H9 (cell line): ENCODE measurements at regions not wholly inside any gene's neighbourhood (a gene's known extent, or its start where the extent isn't known, plus 50 kb on each side); places are given as distances from the start of the nearest gene placed in this dataset.

Experiments
- DNase-seq: peaks from one replicate; pipeline ENCODE4 v3.0.0-alpha.2; 2017
- H2AFZ ChIP-seq: one replicate; pipeline ENCODE4 v1.6.1; 2013; ENCODE audit warnings: mild to moderate bottlenecking, low read length, control low read depth, moderate library complexity
- H2AK5ac ChIP-seq: 2 replicates; pipeline ENCODE4 v1.6.1; 2013; ENCODE audit warnings: low read length, control low read depth, mixed read lengths; ENCODE audit not compliant: insufficient read length
- H2BK120ac ChIP-seq: one replicate; pipeline ENCODE4 v1.6.1; 2013; ENCODE audit warnings: low read depth, mild to moderate bottlenecking, low read length, control low read depth, inconsistent platforms; ENCODE audit not compliant: poor library complexity, severe bottlenecking
- H2BK12ac ChIP-seq: 2 replicates; pipeline ENCODE4 v1.6.1; 2013; ENCODE audit warnings: low read length, control low read depth, mixed read lengths, low read depth; ENCODE audit not compliant: insufficient read length
- H2BK15ac ChIP-seq: 2 replicates; pipeline ENCODE4 v1.6.1; 2013; ENCODE audit warnings: low read depth, low read length, control low read depth
- H2BK20ac ChIP-seq: one replicate; pipeline ENCODE4 v1.6.1; 2013; ENCODE audit warnings: low read depth, mild to moderate bottlenecking, low read length, control low read depth, inconsistent platforms; ENCODE audit not compliant: poor library complexity, severe bottlenecking
- H2BK5ac ChIP-seq: 2 replicates; pipeline ENCODE4 v1.6.1; 2013; ENCODE audit warnings: low read length, control low read depth, mixed read lengths; ENCODE audit not compliant: insufficient read length
- H3K14ac ChIP-seq: 2 replicates; pipeline ENCODE4 v1.6.1; 2013; ENCODE audit warnings: low read length, control low read depth; ENCODE audit not compliant: insufficient read depth
- H3K18ac ChIP-seq: 2 replicates; pipeline ENCODE4 v1.6.1; 2013; ENCODE audit warnings: low read depth, mild to moderate bottlenecking, mixed read lengths, low read length, control low read depth; ENCODE audit not compliant: insufficient read length
- H3K23ac ChIP-seq: 2 replicates; pipeline ENCODE4 v1.6.1; 2013; ENCODE audit warnings: low read length, control low read depth, mixed read lengths, low read depth; ENCODE audit not compliant: insufficient read length
- H3K23me2 ChIP-seq: 2 replicates; pipeline ENCODE4 v1.6.1; 2013; ENCODE audit warnings: low read depth, mild to moderate bottlenecking, mixed read lengths, low read length, control low read depth; ENCODE audit not compliant: insufficient read length, poor library complexity, severe bottlenecking
- H3K27ac ChIP-seq: 2 replicates; pipeline ENCODE4 v1.5.1; 2013; ENCODE audit warnings: low read length, control low read depth, mixed read lengths, low read depth; ENCODE audit not compliant: insufficient read length
- H3K27me3 ChIP-seq: 2 replicates; pipeline ENCODE4 v1.6.1; 2013; ENCODE audit warnings: low read length, control low read depth, inconsistent platforms; ENCODE audit not compliant: insufficient read depth
- H3K4ac ChIP-seq: 2 replicates; pipeline ENCODE4 v1.6.1; 2013; ENCODE audit warnings: low read depth, mild to moderate bottlenecking, control low read depth, inconsistent platforms, low read length, moderate library complexity
- H3K4me1 ChIP-seq: 2 replicates; pipeline ENCODE4 v1.6.1; 2013; ENCODE audit warnings: low read length, control low read depth, inconsistent platforms; ENCODE audit not compliant: insufficient read depth
- H3K4me2 ChIP-seq: 2 replicates; pipeline ENCODE4 v1.6.1; 2013; ENCODE audit warnings: low read length, control low read depth, mixed read lengths; ENCODE audit not compliant: insufficient read length, insufficient read depth
- H3K56ac ChIP-seq: 2 replicates; pipeline ENCODE4 v1.6.1; 2013; ENCODE audit warnings: low read depth, mild to moderate bottlenecking, mixed read lengths, low read length, control low read depth; ENCODE audit not compliant: insufficient read length
- H3K79me1 ChIP-seq: 2 replicates; pipeline ENCODE4 v1.6.1; 2013; ENCODE audit warnings: low read depth, mild to moderate bottlenecking, moderate library complexity, low read length, control low read depth, inconsistent platforms; ENCODE audit not compliant: insufficient read depth, poor library complexity, severe bottlenecking
- H3K79me2 ChIP-seq: 2 replicates; pipeline ENCODE4 v1.6.1; 2013; ENCODE audit warnings: low read length, control low read depth, inconsistent platforms; ENCODE audit not compliant: insufficient read depth
- H3K9ac ChIP-seq: 2 replicates; pipeline ENCODE4 v1.6.1; 2013; ENCODE audit warnings: low read length, control low read depth, mixed read lengths; ENCODE audit not compliant: insufficient read length; ENCODE audit errors: extremely low read depth
- H3K9me3 ChIP-seq: one replicate; pipeline ENCODE4 v1.6.1; 2013; ENCODE audit warnings: low read depth, low read length, inconsistent platforms; ENCODE audit not compliant: control insufficient read depth
- H3T11ph ChIP-seq: one replicate; pipeline ENCODE4 v1.6.1; 2013; ENCODE audit warnings: mild to moderate bottlenecking, low read length, control low read depth, inconsistent platforms
- H4K20me1 ChIP-seq: one replicate; pipeline ENCODE4 v1.6.1; 2013; ENCODE audit not compliant: control insufficient read depth, insufficient read length, insufficient read depth
- H4K5ac ChIP-seq: 2 replicates; pipeline ENCODE4 v1.6.1; 2013; ENCODE audit warnings: low read depth, mild to moderate bottlenecking, mixed read lengths, low read length, control low read depth; ENCODE audit not compliant: insufficient read length
- H4K8ac ChIP-seq: replicated peaks from 2 replicates; pipeline ENCODE4 v1.6.1; 2013; ENCODE audit warnings: low read length, control low read depth, mixed read lengths, low read depth; ENCODE audit not compliant: insufficient read length
- H4K91ac ChIP-seq: 2 replicates; pipeline ENCODE4 v1.6.1; 2013; ENCODE audit warnings: low read depth, mild to moderate bottlenecking, moderate library complexity, mixed read lengths, low read length, control low read depth; ENCODE audit not compliant: insufficient read length
- H3K27ac Mint-ChIP-seq, 3 experiments: 2 replicates in 2 of 3; 3 replicates in 1 of 3; pipeline ENCODE4 v1.8.0; 2020 to 2021; ENCODE audit warnings: mixed read lengths in 3 of 3, mild to moderate bottlenecking in 1 of 3, moderate library complexity in 1 of 3
- H3K27me3 Mint-ChIP-seq: 2 replicates; pipeline ENCODE4 v1.8.0; 2021; ENCODE audit warnings: low read depth, mild to moderate bottlenecking, moderate library complexity, mixed read lengths
- H3K36me3 Mint-ChIP-seq, 3 experiments: 2 replicates in 2 of 3; 3 replicates in 1 of 3; pipeline ENCODE4 v1.8.0; 2020 to 2021; ENCODE audit warnings: low read depth in 3 of 3, mixed read lengths in 3 of 3; ENCODE audit not compliant: insufficient read depth in 1 of 3
- H3K4me1 Mint-ChIP-seq, 2 experiments: 2 replicates each; pipeline ENCODE4 v1.8.0; 2020; ENCODE audit warnings: mixed read lengths in 2 of 2
- H3K4me3 Mint-ChIP-seq, 2 experiments: 2 replicates in 1 of 2; 3 replicates in 1 of 2; pipeline ENCODE4 v1.8.0; 2020 to 2021; ENCODE audit warnings: mild to moderate bottlenecking in 2 of 2, mixed read lengths in 2 of 2, moderate library complexity in 1 of 2
- H3K9me3 Mint-ChIP-seq, 2 experiments: 2 replicates in 1 of 2; 3 replicates in 1 of 2; pipeline ENCODE4 v1.8.0; 2020; ENCODE audit warnings: mild to moderate bottlenecking in 2 of 2, mixed read lengths in 2 of 2, moderate library complexity in 1 of 2
- WGBS: extraction: QIAGEN DNeasy Blood & Tissue Kit; methylation state at CpG from one replicate; pipeline ENCODE4 v1.1.7; 2013; ENCODE audit warnings: missing lambda C conversion rate, low lambda C conversion rate, mixed read lengths; ENCODE audit not compliant: insufficient read length; ENCODE audit errors: extremely low coverage; 5-methylcytosine and 5-hydroxymethylcytosine counted together
- TF ChIP-seq, protein P1 (sequence below): fragments of 200-600 bp; sonication (generic); conservative IDR thresholded peaks from 3 replicates; pipeline ENCODE4 v1.8.0; 2021; ENCODE audit warnings: antibody characterized with exemption, mild to moderate bottlenecking

- Histone ChIP-seq H2BK12ac (no peak overlapping the region), H3K23me2 (no peaks in the 10 kb centered on the region), H3K79me1 (no peaks in the 10 kb centered on the region), H2AK5ac (no peak overlapping the region), H3K4ac (no peak overlapping the region), H3K14ac (no peak overlapping the region), H3K56ac (no peak overlapping the region), H2BK120ac (no peak overlapping the region), H3K27ac (no peak overlapping the region), H4K5ac (no peak overlapping the region), H3K79me2 (no peaks in the 10 kb centered on the region), H4K20me1 (no peaks in the 10 kb centered on the region), H2BK15ac (no peak overlapping the region), H2BK5ac (no peak overlapping the region), H2BK20ac (no peak overlapping the region), H2AFZ (no peak overlapping the region), H4K91ac (no peak overlapping the region), H3K23ac (no peak overlapping the region), H3K9me3 (no peaks in the 10 kb centered on the region), H3K18ac (no peak overlapping the region), H3K4me2 (no peak overlapping the region), H3T11ph (no peak overlapping the region), H3K27me3 (no peaks in the 10 kb centered on the region), H3K4me1 (peaks cover 6% of the 10 kb centered on the region; the same call in 1 of the 2 replicates), H3K9ac (no peak overlapping the region), H4K8ac (no peak overlapping the region)
- WGBS = no CpG with 5 or more reads among the region's 3 CpGs
- Mint-ChIP-seq H3K27ac (no peak overlapping the region), H3K4me1 (peaks cover 17 to 36% of the 10 kb centered on the region in 2 experiments), H3K4me3 (no peak overlapping the region), H3K36me3 (peaks cover 0 to 3% (median 0%) of the 10 kb centered on the region in 3 experiments; a peak in 1 of 7 replicates), H3K27me3 (peaks cover 17% of the 10 kb centered on the region), H3K9me3 (no peaks in the 10 kb centered on the region)
- TF ChIP-seq, protein P1, sequence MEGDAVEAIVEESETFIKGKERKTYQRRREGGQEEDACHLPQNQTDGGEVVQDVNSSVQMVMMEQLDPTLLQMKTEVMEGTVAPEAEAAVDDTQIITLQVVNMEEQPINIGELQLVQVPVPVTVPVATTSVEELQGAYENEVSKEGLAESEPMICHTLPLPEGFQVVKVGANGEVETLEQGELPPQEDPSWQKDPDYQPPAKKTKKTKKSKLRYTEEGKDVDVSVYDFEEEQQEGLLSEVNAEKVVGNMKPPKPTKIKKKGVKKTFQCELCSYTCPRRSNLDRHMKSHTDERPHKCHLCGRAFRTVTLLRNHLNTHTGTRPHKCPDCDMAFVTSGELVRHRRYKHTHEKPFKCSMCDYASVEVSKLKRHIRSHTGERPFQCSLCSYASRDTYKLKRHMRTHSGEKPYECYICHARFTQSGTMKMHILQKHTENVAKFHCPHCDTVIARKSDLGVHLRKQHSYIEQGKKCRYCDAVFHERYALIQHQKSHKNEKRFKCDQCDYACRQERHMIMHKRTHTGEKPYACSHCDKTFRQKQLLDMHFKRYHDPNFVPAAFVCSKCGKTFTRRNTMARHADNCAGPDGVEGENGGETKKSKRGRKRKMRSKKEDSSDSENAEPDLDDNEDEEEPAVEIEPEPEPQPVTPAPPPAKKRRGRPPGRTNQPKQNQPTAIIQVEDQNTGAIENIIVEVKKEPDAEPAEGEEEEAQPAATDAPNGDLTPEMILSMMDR = no peak
- DNase-seq = no peak
These were observed 113.2 kb downstream of the SOX9 start for GRCh38 chr17:72233986-72234385.
